NK-92 treated with Interleukin-12 subunit alpha and Interleukin-12 subunit beta, amount 100 ng/mL, for 24 hours (cell line): ENCODE measurements at regions not wholly inside any gene's neighbourhood (a gene's known extent, or its start where the extent isn't known, plus 50 kb on each side); places are given as distances from the start of the nearest gene placed in this dataset.

Experiments
- DNase-seq: peaks from one replicate; lab custom pipeline; 2025; lab: John Stamatoyannopoulos, UW

DNA sequence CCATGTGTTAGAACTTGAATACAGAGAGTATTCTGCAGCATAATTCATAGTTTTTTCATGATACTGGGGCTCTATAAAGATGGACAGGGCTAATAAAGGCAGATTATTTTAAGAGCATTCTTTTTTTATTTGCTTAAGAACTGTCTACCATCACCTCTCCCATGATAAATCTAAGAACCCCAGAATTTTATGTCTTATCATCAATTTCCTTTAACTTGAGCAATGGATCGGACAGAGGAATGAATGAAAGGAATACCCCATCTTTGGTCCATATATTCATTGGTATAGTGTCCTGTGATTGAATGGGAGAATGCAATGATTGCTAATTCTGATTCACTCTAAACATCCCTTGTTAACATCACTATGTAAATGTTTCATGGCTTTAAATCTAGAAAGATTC, 946.3 kb upstream of the LRRN3 start:
- no peak for DNase-seq

DNA sequence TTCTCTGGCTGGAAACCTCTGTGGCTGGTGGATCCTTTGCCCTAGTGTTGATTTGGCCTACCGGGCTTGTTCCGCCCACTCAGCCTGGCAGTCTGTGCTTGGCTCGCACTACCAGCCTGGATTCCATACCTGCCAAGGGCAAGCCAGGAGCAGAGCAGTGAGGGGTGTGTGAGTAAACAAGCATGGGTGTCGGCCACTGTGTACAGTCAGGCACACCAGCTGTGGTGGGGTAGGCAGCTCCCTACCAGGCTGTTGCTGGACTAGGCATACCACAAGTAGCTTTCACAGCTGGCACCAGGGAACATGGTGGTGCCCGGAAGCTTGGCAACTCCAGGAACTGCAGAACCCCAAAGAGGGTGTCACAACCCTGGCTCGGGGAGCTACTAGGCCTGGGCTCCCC, 942.9 kb upstream of the LRRN3 start:
- DNase-seq: no peak

DNA sequence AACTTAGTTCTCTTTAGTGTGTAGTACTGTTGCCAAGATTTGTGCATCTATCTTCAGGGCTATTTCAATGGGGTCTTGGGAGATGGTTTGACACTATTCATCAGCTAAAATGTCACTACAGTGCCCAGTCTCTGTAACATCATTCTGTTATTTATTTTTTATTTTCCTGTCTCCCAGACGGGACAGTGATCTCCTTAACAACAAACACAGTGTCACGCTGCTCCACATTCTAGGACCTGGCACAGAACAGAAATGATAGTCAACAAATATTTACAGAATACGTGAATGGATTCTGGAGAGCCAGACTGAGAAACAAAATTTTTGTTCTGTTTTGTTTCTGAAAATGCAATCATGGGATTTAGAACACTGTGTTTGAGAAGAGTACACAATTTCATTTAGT, 937.7 kb upstream of the LRRN3 start:
- DNase-seq: no peak

DNA sequence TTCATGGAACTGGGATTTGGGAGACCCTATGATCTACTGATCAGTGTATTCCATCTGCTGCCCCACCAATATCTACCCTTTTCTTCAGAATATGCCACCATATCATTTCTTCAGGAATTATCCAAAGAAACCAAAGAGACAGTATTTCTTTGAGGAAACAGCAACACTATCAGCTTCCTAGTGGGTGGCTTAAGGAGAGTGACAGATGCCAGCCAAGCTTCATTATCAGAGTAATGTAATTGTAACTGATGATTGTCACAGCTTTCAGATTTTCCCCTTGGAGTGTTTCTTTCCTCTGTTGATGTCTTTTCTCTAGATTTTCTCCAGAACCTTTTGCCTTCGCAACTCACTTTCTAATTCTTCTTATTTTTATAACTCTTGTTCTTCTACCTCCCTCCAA, 934.4 kb upstream of the LRRN3 start:
- no peak for DNase-seq

DNA sequence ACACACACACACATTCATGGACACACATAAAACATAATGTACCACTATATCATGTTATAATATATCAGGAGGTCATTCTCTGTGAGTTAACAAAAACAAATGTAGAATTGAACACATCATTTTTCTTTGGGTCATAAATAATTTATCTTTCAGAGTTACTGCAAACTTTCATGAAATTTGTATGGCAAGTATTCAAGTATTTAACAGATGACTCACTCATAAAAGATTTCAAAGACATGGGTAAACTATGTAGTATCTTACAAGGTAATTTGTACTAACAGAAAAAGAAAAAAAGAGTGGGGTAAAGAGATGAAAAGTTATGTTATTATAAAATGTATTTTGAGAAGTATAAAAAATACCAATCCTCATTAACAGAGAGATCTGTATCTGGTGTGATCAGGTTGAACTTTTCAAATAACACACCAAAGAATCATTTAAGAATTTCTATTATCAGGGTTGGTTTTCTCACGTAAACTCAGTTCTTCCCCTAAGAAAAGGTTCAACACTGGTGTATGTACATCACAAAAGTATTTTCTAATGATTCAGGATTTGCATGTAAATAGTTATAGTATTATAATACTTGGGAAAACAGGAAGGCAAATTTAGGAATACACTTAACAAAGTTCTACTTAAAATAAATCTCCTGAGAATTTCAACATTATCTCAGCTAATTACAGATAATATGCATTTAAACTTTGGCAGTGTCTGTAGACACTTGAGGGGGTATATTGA, 933.1 kb upstream of the LRRN3 start:
- no peak for DNase-seq

DNA sequence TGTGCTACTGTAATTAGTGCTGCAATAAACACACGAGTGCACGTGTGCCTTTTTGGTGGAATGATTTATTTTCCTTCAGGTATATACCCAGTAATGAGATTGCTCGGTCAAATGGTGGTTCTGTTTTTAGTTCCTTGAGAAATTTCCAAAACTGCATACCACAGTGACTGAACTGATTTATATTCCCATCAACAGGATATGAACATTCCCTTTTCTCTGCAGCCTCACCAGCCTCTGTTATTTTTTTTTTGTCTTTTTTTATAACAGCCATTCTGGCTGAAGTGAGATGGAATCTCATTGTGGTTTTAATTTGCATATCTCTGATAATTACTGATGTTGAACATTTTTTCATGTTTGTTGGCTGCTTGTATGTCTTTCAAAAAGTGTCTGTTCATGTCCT, 922.9 kb upstream of the LRRN3 start:
- DNase-seq: no peak

DNA sequence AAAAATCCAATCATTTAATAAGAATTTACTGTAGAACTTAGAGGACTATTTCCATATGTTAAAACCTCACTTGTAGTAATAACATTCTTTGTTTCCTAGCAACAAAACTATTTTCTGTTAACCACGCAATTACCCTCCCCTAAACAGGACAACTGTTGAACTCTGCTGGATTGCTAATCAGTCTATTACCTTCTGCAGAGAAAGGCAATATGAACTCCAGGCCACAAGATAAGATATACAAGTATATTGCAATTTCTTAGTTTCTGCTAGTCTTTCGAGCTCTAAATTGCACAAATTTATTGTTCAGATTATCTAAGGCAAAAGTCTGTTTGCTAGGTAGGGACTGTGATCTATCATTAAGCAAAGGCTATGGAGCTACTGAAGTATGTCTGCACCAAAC, 920.1 kb upstream of the LRRN3 start:
- DNase-seq: no peak

DNA sequence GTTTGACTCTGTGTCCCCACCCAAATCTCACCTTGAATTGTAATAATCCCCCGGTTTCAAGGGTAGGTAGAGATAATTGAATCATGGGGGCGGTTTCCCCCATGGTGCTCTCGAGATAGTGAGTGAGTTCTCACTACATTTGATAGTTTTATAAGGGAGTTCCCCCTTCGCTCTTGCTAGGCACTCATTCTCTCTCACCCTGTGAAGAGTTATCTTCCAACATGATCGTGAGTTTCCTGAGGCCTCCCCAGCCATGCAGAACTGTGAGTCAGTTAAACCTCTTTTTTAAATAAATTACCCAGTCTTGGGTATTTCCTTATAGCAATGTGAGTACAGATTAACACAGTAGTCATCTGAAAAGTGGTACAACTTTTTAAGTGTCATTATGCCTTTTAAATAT, 913.5 kb upstream of the LRRN3 start:
- DNase-seq: no peak

DNA sequence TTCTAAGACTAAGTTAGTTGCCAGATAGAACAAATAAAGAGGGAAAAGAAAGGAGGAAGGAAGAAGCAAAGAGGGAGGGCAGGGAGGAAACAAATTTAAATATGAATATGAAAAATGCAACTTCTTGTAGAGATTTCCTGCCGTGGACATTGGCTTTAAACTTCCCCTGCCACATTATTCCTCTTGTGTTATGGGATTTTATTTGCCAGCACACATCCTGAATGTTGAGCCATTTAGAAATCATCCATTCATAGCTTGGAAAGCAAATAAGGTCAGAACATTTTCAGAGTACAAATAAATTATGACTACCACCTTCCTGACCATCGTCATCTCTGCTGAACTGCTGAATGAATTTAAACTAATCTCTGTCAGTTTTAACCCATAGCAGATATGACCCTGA, 911.9 kb upstream of the LRRN3 start:
- DNase-seq: no peak

DNA sequence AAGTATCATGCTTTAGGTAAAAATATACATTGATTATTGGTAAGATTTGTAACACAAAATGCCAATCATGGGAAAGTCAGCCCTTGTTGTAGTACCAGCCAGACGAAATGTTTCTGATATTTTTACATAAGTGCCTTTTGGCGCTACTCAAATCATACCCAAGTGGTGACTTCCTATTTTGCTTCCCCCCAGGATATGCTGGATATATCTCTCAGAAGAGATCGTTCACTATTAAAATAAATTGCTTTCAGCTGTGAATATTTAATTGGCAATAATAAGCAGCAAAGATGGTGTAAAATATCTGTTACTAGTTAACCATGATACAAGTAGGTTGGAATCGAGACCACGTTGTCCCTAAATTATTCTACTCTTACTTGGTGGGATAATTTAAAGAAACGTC, 909.2 kb upstream of the LRRN3 start:
- DNase-seq: no peak

DNA sequence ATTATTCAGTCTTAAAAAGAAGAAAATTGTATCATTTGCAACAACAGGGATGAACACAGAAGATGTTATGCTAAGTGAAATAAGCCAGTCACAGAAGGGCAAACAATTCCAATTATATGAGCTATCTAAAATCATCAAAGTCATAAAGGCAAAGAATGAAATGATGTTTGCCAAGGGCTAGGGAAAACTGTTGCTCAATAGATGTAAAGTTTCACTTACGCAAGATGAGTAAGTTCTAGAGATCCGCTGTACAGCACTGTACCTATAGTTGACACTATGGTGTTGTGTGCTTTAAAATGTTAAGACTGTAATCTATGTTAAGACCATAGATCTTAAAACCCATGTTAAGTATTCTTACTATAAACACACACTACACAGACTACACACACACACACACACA, 904.6 kb upstream of the LRRN3 start:
- DNase-seq: no peak

DNA sequence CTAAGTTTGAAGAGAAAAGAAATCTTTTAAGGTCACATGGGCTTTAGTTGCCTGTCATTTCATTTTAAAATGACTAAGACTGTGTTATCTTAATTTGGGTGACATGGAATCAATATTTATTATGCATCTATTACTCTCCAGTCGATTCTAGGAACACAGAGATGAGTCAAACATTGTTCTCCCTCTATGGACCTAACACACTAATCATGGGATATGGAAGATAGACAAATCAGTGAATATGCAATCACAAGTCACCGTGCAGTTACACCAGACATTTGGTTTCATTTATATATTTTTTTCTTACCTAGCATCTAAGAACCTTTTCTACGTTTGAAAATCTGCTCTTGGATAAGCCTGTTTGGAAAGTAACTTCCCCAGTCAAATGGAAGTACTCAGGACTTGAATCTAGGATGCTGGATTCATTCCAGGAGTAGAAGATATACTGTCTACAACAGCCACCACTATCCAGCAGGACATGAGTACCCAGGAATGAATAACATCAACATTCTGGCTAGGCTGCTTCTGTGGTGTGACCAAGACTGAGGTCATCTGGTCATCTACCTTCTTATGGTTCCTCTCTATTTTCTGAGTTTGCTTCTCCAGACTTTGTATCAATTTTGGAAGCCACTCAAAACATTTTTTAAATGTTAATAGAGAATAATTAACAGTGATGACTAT, 902.9 kb upstream of the LRRN3 start:
- DNase-seq: no peak

DNA sequence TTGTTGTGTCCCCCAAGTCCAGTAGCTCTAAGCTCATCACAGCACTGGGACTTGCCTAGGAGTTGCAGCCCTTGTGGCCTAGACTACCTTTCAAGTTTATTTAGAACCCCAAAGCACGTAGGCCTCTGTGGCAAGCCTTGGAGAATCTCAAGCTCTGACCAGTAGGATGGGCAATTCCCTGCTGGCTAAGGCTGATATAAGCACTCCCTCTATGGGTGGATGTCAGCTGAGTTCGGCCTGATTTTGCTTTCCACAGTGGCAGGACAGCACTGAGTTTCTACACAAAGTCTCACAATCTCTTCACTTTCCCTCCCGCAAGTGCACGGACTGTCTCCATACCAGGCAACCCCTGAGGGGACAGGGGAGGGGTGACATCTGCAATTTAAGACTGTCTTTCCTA, 886.4 kb upstream of the LRRN3 start:
- DNase-seq: no peak

DNA sequence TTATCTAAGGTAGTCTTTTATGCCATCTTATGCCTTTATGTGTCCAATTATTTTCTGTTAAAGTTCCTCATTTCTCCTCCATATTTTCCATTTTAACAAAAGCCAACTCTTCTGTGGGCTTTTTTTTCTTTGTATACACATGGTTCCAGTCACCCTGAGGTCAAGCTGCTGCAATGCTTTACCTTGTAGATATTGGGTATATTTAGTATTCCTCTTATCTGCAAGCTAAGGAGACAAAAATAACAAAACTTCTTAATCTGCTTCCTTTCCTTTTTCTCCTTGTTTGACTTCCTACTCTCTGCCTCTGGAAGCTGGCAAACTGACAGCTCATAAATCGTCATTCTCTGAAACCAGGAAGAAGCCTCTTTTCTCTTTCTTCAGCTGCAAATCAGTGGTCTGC, 885.0 kb upstream of the LRRN3 start:
- DNase-seq: no peak

DNA sequence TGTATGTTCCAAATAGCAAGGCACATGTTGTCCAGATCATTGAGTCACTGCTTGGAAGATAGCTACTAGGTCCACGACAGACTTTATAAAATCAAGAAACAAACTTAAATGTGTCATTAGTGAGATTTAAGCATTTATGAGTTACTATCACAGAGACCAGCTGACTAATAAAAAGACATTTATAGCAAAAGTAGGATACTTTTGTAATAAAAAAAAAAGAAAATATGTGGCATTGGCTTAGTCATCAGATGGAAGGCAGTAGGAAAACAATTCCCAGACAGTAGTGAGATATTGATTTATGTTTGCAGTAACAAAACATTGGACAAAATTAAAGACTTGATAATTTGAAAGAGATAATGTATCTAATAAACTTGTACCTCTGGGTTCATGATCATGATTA, 881.0 kb upstream of the LRRN3 start:
- DNase-seq: no peak

DNA sequence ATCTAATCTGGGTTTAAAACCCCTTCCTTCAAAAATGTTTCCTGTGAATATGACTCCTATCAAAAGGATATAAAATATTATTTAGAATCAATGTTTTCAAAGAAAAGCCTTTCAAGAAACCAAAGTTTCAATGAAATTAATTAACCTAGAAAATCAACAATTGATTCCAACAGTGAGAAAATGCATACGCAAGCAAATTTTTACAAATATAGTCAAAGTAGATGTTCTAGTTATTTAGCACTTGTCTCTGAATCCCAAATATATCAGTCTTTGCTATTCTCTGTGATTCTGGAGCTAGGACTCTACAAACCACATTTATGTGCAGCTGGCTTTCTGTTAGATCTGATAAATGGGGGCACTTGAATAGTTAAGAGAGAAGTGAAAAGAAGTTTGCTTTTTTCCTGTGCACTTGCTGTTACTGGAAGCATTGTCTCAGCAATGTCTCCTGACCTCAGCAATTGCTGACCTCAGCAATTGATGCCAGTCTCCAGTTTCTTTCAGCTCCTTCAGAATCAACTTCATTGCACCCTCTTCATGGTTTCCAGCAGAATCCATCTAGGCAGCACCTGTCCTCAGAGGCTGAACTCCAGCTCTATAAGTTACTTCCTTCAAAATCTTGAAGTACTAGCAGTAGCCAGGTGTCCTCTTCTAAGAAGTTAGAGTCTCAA, 879.9 kb upstream of the LRRN3 start:
- DNase-seq: no peak

DNA sequence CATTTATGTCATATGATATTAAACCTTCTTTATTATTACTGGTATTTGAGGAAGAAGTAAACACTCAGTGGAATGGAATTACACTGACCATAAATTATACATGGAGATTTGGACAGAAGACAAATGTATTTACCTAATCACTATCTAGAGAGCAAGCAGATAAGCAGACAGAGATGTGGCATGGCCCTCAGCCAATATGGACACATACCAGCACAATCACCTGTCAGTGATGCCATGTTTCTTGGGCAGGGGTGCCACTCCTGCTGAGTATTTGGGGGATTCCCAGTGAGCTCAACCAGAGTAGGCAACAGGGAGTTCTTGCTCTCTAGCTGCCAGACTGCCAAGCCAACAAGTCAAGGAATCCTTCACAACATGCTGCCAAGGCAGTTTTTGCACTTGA, 866.3 kb upstream of the LRRN3 start:
- DNase-seq: no peak

DNA sequence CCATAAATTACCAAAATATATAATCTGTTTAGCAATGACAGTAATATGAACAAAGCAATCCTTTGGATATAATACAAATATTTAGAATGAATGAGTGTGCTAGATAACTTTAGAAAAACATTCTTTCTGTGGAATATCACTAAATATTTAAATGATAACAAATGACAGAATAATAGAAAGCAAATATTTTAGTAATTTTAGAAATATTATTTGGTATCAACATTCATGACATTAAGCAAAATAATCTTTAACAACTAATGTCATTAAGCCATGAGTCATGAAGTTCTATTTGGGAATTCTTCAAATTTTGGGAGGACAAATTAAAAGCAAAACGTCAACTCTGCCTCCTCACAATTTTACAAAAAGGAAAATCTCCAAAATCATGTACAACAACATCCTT, 844.8 kb upstream of the LRRN3 start:
- no peak for DNase-seq

DNA sequence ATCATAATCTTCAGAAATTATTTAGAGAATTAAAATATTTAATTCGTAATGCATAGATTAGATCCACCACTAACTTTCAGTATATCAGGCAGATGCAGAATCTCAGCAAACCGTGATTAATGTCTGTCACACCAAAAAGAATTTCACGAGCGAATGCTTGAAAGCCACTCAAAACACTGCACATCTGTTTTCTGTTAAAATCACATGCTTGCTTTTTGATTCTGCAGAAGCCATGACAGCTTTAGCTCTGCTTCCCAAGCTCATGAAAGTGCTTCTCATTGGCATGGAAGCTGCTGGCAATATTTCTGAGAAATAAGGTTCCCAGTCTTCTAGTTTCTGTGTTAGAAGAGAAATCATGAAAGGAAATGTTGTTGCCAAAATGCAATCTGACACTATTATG, 837.8 kb upstream of the LRRN3 start:
- DNase-seq: no peak

DNA sequence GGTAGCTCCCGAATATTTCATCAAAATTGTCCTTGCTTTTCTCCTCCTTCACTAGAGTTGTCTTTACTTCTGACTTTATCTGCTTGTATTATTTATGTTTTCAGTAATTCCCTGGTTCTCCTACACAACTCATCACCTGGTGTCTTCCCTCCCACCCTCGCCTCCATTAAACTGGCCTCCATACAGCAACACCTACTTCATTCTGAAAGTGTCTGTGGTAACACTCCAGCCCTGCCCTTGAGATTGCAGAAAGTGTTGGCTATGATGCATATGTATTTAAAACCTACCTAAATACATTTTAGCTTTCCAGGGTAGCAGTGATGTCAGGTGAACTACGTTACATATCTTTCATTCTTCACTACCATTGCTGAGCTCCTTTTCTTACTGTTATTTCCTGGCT, 833.3 kb upstream of the LRRN3 start:
- no peak for DNase-seq

DNA sequence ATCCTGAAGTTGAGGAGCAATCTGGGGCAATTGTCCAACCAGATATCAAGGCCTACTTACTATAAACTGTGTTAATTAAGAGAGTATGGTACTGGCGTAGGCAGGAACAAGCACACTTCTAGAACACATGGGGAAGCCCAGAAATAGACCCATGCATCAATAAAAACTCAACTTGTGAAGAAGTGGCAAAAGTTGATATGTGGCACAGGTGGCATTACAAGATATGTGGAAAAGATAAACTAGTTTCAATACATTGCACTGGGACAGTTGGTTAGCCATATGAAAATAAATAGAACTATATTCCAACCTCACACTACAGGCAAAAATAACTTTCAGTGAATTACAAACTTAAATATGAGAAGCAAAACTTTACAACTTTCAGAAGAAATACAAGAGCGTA, 828.7 kb upstream of the LRRN3 start:
- DNase-seq: no peak

DNA sequence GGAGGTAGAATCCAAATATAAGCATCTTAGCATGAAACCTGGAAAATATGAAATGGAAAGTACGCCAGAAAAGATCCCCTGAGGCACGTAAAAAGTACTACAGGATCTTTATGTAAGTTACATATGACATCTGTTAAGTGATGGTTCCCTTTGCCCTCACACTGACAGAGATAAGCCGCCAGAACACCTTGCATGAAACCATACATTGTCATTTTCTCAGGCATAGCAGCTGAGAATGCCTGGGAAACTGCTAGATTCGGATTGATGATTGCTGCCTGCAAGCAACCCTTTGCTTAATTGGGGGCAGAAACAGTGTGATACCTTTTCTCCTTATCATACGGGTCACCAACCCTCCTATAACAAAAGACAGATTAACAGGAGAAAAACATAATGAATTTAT, 826.6 kb upstream of the LRRN3 start:
- DNase-seq: no peak

DNA sequence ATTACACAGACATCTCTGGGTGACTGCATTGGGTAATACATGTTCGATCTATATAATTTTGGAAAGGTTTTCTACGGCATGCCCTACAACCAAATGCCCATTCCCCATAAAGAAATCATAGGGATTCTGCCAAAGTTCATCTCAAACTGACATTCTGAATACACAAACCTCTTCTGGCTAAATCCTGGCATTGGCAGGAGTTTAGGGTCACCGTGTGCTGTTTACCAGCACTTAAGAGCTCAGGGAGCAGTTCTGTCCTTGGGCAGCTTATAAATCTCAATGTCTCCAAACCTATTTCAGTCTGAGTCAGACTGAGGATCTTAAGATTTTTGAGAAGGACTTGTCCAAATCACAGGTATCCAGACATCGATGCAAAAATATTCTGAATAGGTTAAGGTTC, 809.6 kb upstream of the LRRN3 start:
- no peak for DNase-seq

DNA sequence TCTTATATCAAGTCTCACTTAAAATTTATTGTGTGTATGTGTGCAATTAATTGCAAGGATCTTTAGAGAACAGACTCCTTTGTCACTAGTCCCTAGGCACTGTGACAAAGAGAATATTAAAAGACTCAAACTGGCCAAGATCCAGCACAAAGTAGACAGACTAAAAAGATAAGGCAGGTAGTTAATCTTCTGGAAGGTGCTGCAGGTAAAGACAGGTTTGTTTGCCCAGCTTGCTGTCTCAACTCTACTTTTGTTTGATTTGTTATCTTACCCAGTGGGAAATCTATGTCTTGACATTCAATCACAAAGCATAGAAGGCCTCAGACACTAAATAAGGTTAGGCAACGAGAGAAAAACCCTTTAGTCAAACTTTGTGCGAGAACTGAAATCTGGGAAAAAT, 807.9 kb upstream of the LRRN3 start:
- DNase-seq: no peak
